MM.1S (cell line): ENCODE measurements at regions not wholly inside any gene's neighbourhood (a gene's known extent, or its start where the extent isn't known, plus 50 kb on each side); places are given as distances from the start of the nearest gene placed in this dataset.

Source experiments
- DNase-seq: peaks from one replicate; pipeline ENCODE4 v3.0.0-alpha.2; 2015
- H2AFZ ChIP-seq: fragments of 300-600 bp; sonication (generic); 2 replicates; pipeline ENCODE4 v1.6.0; 2016; ENCODE audit warnings: antibody characterized with exemption, low read length
- H3F3A ChIP-seq: fragments of 300-600 bp; sonication (generic); 2 replicates; pipeline ENCODE4 v1.6.1; 2016; ENCODE audit warnings: mild to moderate bottlenecking, antibody characterized with exemption, low read length, moderate library complexity, mixed read lengths; ENCODE audit not compliant: insufficient read depth
- H3K27ac ChIP-seq: fragments of 300-600 bp; sonication (generic); 2 replicates; pipeline ENCODE4 v1.5.1; 2016; ENCODE audit warnings: mild to moderate bottlenecking, low read length
- H3K27me3 ChIP-seq: fragments of 300-600 bp; sonication (generic); replicated peaks from 2 replicates; pipeline ENCODE4 v1.6.0; 2016; ENCODE audit warnings: low read length; ENCODE audit not compliant: insufficient read depth
- H3K36me3 ChIP-seq: fragments of 300-600 bp; sonication (generic); replicated peaks from 2 replicates; pipeline ENCODE4 v1.6.1; 2016; ENCODE audit warnings: mild to moderate bottlenecking, low read length, mixed read lengths; ENCODE audit not compliant: insufficient read depth
- H3K4me1 ChIP-seq: fragments of 300-600 bp; sonication (generic); 2 replicates; pipeline ENCODE4 v1.6.1; 2016; ENCODE audit warnings: low read length, mixed read lengths
- H3K4me2 ChIP-seq: fragments of 300-600 bp; sonication (generic); 2 replicates; pipeline ENCODE4 v1.6.0; 2016; ENCODE audit warnings: low read depth, low read length
- H3K4me3 ChIP-seq: fragments of 300-600 bp; sonication (generic); 2 replicates; pipeline ENCODE4 v1.5.1; 2016; ENCODE audit warnings: low read length, mixed read lengths
- H3K79me2 ChIP-seq: fragments of 300-600 bp; sonication (generic); 2 replicates; pipeline ENCODE4 v1.6.1; 2016; ENCODE audit warnings: mixed run types, low read length, mixed read lengths
- H3K9ac ChIP-seq: fragments of 300-600 bp; sonication (generic); 2 replicates; pipeline ENCODE4 v1.6.1; 2016; ENCODE audit warnings: low read length, mixed read lengths
- H3K9me2 ChIP-seq: fragments of 300-600 bp; sonication (generic); replicated peaks from 2 replicates; pipeline ENCODE4 v1.6.1; 2016; ENCODE audit warnings: mild to moderate bottlenecking, low read length, mixed read lengths; ENCODE audit not compliant: insufficient read depth
- H3K9me3 ChIP-seq: fragments of 300-600 bp; sonication (generic); replicated peaks from 2 replicates; pipeline ENCODE4 v1.6.1; 2016; ENCODE audit warnings: mild to moderate bottlenecking, low read length, mixed read lengths; ENCODE audit not compliant: insufficient read depth
- H4K20me1 ChIP-seq: fragments of 300-600 bp; sonication (generic); 2 replicates; pipeline ENCODE4 v1.6.1; 2016; ENCODE audit warnings: mild to moderate bottlenecking, low read length, moderate library complexity, mixed read lengths; ENCODE audit not compliant: insufficient read depth
- EZH2 ChIP-seq: fragments of 300-600 bp; sonication (generic); optimal IDR thresholded peaks from 2 replicates; pipeline ENCODE3; 2017; ENCODE audit warnings: low read depth, mild to moderate bottlenecking, antibody characterized with exemption, low read length, mixed read lengths
- EZH2phosphoT487 ChIP-seq: fragments of 300-600 bp; sonication (generic); IDR thresholded peaks from 2 replicates; pipeline ENCODE4 v1.6.1; 2018; ENCODE audit warnings: antibody characterized with exemption, low read length
- TF ChIP-seq, protein P1 (sequence below): fragments of 300-600 bp; sonication (generic); IDR thresholded peaks from 2 replicates; pipeline ENCODE4 v1.5.1; 2016; ENCODE audit warnings: antibody characterized with exemption, low read length, mixed read lengths

- Histone ChIP-seq H3K79me2 (no peaks in the 10 kb centered on the region), H3F3A (no peaks in the 10 kb centered on the region), H4K20me1 (no peaks in the 10 kb centered on the region), H3K4me2 (no peak overlapping the region), H3K4me3 (no peak overlapping the region), H3K9ac (no peak overlapping the region), H3K4me1 (no peaks in the 10 kb centered on the region), H3K9me2 (no peaks in the 10 kb centered on the region), H2AFZ (no peak overlapping the region), H3K36me3 (no peaks in the 10 kb centered on the region), H3K27me3 (no peaks in the 10 kb centered on the region), H3K27ac (no peak overlapping the region), H3K9me3 (no peaks in the 10 kb centered on the region)
- no peak for DNase-seq
- TF ChIP-seq EZH2phosphoT487: no peak
These were observed 666.4 kb upstream of the MKI67 start for GRCh38 chr10:128792426-128793140.

DNA sequence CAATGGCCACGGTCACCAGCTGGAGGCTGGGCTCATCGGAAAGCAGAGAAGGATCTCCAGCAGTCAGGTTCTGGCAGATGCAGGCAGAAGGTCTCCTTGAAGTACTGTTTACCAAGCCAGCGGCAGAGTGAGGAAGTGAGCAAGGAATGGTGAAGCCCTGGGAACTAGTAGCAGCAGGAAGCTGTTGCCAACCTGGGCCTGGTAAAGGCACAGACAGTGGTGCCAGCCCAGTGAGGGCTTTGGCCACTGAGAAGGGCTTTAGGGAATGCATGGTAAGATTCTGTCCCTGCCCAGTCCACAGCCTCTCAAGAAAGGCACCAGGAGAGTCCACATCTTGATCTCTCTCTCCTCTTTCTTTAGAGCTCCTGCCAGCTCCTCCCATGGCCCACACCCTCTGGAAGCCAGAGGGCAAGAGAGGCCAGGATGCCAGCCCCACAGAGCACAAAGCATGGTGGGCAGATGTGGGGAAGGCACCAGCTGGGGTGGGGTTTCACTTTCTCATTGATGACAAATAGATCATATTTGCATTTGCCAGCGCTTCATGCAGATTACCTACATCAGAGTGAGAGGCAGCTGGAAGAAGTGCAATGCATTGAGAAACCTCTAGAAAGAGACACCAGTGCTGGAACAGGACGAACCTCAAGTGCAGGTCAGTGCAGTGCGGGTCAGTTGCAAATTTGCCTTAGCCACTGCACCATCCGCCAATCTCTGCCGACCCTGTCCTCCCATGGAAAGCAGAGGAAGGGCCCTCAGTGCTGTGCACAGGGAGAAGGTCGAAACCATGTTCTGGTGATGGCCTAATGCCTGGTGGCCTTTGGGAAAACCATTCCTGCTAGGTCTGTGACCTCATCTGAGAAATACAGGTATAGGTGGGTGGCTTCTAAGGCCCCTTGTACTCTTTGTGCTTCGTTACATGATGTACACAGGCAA lies 667.8 kb upstream of the MKI67 start:
- H3K4me1 ChIP-seq: no peaks in the 10 kb centered on the region
- H2AFZ ChIP-seq: no peak overlapping the region
- no peaks in the 10 kb centered on the region for H3K9me3 ChIP-seq

DNA sequence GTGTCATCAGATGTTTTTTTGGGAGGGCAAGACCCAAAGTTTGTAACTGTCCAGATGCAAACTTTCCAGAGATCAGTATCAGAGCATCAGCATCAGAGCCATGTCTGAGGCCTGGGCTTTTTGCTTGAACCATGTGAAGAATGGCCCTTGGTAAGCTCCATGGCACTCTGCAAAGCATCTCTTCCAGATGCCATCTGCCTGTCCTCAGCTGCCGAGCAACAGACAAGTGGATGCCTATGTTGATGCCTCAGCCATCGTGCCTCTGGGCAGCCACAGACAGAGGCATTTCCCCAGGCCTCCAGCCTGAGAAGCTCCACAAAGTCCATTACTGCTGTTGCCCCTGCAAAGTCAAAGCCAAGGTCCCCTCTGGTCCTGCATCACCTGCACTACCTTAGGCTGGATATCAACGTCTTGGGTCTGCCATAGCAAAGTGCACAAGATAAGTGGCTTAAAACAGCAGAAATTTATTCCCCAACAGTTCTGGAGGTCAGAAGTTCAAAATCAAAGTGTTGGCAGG lies 670.2 kb upstream of the MKI67 start:
- DNase-seq: no peak
- Histone ChIP-seq H3K79me2 (no peaks in the 10 kb centered on the region), H3K9me3 (no peaks in the 10 kb centered on the region), H3K4me3 (no peak overlapping the region), H2AFZ (no peak overlapping the region), H3K4me2 (no peak overlapping the region), H3K4me1 (no peaks in the 10 kb centered on the region), H3K27ac (no peak overlapping the region), H3F3A (no peaks in the 10 kb centered on the region), H3K9ac (no peak overlapping the region), H3K9me2 (no peaks in the 10 kb centered on the region), H4K20me1 (no peaks in the 10 kb centered on the region), H3K27me3 (no peaks in the 10 kb centered on the region), H3K36me3 (no peaks in the 10 kb centered on the region)
- TF ChIP-seq, protein P1, sequence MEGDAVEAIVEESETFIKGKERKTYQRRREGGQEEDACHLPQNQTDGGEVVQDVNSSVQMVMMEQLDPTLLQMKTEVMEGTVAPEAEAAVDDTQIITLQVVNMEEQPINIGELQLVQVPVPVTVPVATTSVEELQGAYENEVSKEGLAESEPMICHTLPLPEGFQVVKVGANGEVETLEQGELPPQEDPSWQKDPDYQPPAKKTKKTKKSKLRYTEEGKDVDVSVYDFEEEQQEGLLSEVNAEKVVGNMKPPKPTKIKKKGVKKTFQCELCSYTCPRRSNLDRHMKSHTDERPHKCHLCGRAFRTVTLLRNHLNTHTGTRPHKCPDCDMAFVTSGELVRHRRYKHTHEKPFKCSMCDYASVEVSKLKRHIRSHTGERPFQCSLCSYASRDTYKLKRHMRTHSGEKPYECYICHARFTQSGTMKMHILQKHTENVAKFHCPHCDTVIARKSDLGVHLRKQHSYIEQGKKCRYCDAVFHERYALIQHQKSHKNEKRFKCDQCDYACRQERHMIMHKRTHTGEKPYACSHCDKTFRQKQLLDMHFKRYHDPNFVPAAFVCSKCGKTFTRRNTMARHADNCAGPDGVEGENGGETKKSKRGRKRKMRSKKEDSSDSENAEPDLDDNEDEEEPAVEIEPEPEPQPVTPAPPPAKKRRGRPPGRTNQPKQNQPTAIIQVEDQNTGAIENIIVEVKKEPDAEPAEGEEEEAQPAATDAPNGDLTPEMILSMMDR: no peak
- TF ChIP-seq EZH2: no peak
- TF ChIP-seq EZH2phosphoT487: no peak

More for the DNA sequence above, 667.8 kb upstream of the MKI67 start:
- no peaks in the 10 kb centered on the region for H3F3A ChIP-seq
- no peak for TF ChIP-seq EZH2
- TF ChIP-seq, protein P1: no peak
- TF ChIP-seq EZH2phosphoT487: no peak
- no peaks in the 10 kb centered on the region for H3K36me3 ChIP-seq
- no peak overlapping the region for H3K4me2 ChIP-seq
- H3K27ac ChIP-seq: no peak overlapping the region
- no peak overlapping the region for H3K9ac ChIP-seq
- H4K20me1 ChIP-seq: no peaks in the 10 kb centered on the region
- H3K27me3 ChIP-seq: no peaks in the 10 kb centered on the region
- DNase-seq: no peak
- no peaks in the 10 kb centered on the region for H3K79me2 ChIP-seq
- H3K4me3 ChIP-seq: no peak overlapping the region
- no peaks in the 10 kb centered on the region for H3K9me2 ChIP-seq
